GM12872 (cell line): ENCODE measurements at regions not wholly inside any gene's neighbourhood (a gene's known extent, or its start where the extent isn't known, plus 50 kb on each side); places are given as distances from the start of the nearest gene placed in this dataset.

Source experiments
- TF ChIP-seq, protein P1 (sequence below): IDR thresholded peaks from 3 replicates; pipeline ENCODE4 v1.5.1; 2011; ENCODE audit warnings: low read depth, mild to moderate bottlenecking, low read length, moderate library complexity; ENCODE audit not compliant: insufficient read depth

DNA sequence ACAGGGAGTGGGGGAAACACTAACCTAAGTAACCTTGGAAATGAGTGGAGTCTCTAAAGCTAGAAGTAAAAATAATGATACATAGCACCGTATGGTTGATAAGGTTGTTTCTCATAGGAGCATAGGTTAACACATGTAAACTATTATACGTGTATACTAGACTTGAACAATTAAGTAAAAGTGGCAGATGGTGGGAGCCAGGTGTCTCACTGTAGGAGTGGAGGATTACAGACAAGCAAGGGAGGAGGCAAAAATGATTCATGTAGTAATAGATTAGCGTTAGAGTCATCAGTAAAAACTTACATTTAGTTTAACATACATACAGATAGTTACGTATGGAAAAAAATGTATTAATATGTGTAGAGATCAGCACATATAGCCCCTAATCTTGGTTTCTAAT lies 138.4 kb upstream of the DSCAM start:
- TF ChIP-seq, protein P1, sequence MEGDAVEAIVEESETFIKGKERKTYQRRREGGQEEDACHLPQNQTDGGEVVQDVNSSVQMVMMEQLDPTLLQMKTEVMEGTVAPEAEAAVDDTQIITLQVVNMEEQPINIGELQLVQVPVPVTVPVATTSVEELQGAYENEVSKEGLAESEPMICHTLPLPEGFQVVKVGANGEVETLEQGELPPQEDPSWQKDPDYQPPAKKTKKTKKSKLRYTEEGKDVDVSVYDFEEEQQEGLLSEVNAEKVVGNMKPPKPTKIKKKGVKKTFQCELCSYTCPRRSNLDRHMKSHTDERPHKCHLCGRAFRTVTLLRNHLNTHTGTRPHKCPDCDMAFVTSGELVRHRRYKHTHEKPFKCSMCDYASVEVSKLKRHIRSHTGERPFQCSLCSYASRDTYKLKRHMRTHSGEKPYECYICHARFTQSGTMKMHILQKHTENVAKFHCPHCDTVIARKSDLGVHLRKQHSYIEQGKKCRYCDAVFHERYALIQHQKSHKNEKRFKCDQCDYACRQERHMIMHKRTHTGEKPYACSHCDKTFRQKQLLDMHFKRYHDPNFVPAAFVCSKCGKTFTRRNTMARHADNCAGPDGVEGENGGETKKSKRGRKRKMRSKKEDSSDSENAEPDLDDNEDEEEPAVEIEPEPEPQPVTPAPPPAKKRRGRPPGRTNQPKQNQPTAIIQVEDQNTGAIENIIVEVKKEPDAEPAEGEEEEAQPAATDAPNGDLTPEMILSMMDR = no peak

DNA sequence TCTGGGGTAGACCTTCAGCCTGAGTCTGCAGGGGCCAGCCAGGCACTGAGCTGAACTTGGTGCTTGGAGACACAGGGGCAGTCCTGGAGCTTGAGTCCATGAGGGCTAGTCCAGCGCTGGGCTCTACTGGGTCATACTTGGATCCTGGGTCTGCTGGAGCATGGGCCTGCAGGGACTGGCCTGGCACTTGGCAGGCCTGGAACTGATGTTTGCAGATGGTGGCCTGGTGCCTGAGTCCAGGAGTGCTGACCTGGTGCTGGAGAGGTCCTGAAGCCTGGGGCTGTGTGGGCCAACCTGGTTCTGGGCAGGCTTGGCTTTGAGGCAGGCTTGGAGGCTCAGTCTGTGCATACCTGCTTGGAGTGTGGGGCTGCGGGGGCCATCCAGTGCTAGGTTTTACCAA lies 143.4 kb upstream of the DSCAM start:
- TF ChIP-seq, protein P1 = no peak

DNA sequence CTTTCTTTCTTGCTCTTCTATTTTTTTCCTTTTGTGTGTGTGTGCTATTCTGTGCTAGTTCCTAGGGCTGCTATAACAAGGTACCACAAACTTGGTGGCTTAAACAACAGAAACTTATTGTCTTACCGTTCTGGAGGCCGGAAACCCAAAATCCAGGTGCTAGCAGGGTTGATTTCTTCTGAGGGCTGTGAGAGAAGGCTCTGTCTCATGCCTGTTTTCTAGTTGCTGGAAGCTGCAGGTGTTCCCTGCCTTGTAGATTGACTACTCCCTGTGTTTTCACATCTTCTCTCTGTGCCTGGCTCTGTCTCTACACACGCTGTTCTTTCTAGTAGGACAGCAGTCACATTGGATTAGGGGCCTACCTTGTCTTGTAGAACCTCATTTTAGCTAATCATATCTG lies 150.9 kb upstream of the DSCAM start:
- TF ChIP-seq, protein P1 = no peak

DNA sequence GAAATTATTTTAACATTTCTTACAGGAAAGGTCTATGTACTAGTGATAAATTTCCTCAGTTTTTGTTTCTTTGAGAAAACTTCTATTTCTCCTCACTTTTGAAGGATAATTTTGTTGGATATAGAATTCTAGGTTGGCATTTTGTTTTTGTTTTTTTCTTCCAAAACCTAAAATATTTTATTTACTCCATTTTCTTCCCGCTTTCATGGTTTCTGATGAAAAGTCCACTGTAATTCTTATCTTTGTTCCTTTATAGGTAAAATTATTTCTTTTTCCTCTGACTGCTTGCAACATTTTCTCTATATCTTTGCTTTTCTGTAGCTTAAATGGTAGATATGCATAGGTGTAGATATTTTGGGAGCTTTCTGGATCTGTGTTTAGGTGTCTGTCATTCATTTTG lies 153.9 kb upstream of the DSCAM start:
- TF ChIP-seq, protein P1 = no peak

DNA sequence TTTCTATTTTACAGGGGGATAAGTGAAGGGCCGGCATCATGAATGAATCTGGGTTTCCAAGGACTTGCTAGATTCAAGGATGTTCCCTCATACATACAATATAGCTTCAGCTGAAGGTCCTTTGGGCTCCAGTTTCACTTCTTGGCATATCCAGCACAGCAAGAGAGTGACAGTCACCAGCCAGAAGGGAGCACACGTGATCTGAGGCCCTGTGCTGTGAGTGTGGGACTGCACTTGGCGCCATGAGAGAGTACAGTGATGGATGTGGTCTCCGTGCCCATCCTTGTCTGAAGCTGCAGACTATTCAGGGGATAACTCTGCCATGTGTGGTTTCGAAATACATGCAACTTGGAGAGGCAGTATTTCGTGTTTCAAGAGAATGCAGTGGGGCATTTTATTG lies 159.7 kb upstream of the DSCAM start:
- TF ChIP-seq, protein P1 = no peak

DNA sequence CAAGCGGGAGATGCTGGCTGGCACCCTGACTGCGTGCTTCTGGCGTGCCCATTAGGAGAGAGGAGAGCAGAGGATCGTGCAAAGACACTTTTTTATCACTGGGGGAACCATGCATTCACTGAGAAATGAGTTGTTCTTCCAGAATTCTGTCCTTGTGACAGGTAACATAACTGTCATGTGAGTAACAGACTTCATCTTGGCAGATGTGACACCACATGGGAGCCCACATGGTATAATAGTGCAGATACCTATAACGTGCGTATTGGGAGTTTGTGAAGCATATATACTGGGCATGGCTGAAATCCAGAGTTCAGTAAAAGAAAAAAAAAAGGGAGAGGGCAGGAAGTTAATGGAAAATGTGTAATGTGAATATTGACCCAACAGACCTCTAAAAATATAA lies 159.6 kb upstream of the BACE2 start:
- TF ChIP-seq, protein P1 = no peak

DNA sequence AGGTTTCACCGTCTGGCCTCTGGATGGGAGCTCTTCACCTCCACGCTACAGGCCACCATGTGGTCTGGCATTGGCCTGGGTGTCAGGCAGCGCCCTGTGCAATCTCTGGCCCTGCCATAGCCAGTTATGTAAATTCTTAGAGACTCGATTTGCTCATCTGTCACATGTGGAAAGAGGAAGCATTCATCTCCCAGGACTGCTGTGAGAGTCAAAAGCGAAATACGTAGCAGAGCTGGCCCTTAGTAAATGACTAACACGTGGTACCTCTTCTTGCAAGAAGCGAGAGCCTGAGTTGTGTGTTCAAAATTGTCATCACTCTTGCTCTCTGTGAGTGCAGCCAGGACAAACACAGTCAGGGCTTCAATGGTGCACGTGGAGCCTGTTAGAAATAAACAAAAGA lies 159.0 kb upstream of the BACE2 start:
- TF ChIP-seq, protein P1 = no peak

DNA sequence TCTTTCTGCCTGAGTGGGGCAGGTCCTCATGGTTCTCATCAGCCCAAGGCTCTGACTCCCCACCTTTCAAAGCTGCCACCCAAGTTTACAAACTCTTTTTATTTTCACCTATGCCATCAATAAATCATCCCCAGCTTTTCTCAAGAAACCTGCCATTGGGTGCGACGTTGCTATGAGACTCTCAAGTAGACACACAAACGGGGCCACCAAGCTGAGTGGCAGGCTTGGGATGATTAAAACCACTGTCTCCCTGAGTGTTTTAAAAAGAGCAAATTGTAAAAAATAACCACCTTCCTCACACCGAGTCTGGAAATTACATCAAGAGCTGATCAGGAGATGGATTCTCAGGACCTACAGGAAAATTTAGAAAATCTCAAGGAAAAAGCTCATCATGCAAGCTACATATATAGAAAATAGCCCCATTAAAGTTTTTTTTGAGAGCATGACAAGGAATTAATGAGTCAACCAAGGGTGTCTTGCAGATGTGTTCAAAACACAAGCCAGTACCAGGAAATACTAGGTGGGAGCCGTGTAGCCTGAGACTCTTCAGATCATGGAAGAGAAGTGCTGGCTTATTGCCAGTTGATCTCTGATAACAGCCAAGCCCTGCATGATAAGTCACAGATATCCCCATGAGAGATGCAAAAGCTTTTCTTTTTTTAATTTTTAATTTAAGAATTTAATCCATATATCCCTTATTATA lies 158.4 kb upstream of the BACE2 start:
- TF ChIP-seq, protein P1 = no peak
